ENCODE measurements at regions not wholly inside any gene's neighbourhood (a gene's known extent, or its start where the extent isn't known, plus 50 kb on each side); places are given as distances from the start of the nearest gene placed in this dataset.

DNA sequence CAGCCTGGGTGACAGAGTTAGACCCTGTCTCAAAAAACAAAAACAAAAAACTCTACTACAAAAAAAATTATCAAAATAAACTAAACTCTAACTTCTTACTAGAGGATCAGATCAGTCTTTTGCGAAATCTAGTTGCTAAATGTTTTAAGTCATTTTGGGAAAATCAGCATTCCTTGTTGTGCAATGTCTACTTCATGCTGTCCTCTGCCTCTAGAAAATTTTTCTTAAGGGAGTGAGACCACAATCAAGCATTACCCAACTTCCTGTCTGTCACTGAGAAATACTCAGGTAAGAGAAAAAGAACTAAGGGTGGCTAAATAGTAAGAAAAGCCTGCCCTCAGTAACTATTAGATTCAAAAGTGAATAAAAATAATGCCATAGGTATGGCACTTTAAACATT is 67.2 kb upstream of the FOXD3 start:
- ATAC-seq (no peak), DNase-seq (ENCODE audit: low spot score) (no peak)
- intact Hi-C loops (cut with DNase I): no loop called here

DNA sequence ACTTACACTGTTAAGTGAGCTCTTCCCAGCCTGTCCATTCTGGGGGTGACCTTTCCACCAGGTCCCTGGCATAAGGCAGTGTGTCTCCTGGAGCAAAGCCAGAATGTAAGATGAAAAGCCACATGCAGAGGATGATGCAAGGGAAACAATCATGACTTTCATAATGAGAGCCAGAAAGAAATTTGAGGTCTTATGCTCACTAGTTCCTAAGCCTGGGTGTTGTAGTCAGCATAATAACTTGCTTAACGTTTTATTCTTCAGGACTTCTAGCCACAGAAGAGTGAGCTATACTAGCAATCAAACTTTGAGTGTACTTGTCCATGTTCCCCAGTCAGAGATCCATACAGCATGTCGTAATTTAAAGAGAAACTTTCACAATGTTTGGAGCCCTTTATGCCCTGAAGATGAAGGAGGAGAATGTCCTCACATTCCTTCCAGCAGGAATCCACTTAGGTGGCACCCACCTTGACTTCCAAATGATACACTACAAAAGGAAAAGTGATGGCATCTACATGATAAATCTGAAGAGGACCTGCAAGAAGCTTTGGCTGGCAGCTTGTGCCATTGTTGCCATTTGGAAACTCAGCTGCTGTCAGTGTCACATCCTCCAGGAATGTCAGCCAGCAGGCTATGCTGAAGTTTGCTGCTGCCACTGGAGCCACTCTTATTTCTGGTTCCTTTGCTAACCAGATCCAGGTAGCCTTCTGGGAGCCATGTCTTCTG is 60.5 kb upstream of the FOXD3 start:
- intact Hi-C loops (cut with DNase I): no loop called here

DNA sequence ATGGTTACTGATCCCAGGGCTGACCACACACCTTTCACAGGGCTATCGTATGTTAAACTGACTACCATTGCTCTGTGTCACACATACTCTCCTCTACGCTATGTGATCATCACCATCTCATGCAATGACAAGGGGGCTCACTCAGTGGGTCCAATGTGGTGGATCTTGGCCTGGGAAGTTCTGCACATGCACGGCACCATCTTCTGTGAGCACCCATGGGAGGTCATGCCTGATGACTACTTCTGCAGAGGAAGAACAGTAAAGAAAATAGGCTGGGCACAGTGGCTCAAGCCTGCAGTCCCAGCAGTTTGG is 60.0 kb upstream of the FOXD3 start:
- ATAC-seq (no peak), DNase-seq (ENCODE audit: low spot score) (no peak)
- intact Hi-C loops (cut with DNase I): no loop called here

More for the DNA sequence above, 60.5 kb upstream of the FOXD3 start:
- DNase-seq (ENCODE audit: low spot score) (no peak), ATAC-seq (no peak)

DNA sequence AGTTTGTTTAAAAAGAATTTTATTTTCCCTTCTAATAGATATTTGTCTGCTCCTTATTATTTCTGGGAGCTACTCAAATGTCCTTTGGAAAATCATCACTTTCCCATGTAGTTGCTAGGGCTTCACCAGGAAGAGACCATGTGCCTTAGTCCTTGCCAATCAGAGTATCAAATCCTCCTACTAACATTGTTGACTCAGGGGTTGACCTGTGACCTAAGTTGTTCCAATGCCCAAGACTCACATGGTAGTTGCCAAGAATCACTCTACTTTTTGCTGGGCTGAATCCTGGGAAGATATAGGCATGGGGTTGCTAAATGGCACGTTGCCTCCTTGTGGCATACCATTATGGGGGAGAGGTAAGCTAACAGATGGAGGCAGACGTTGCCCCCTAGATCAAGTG is 58.2 kb upstream of the FOXD3 start:
- no peak for ATAC-seq
- intact Hi-C loops (cut with DNase I): no loop called here

GRCh38 chr1:63266857-63267256 is 55.5 kb upstream of the FOXD3 start:
- DNase-seq (ENCODE audit: low spot score): no peak
- ATAC-seq: no peak
- intact Hi-C loops (cut with DNase I): no loop called here

More for the DNA sequence above, 58.2 kb upstream of the FOXD3 start:
- no peak for DNase-seq (ENCODE audit: low spot score)

- ATAC-seq: no peak
- no peak for DNase-seq (ENCODE audit: low spot score)
- intact Hi-C loops (cut with DNase I): no loop called here
Measured at GRCh38 chr1:63268876-63269275, 53.5 kb upstream of the FOXD3 start.

GRCh38 chr1:63269571-63269970 is 52.8 kb upstream of the FOXD3 start:
- no peak for ATAC-seq
- DNase-seq (ENCODE audit: low spot score): no peak
- intact Hi-C loops (cut with DNase I): no loop called here
